ENCODE measurements at regions not wholly inside any gene's neighbourhood (a gene's known extent, or its start where the extent isn't known, plus 50 kb on each side); places are given as distances from the start of the nearest gene placed in this dataset.

DNA sequence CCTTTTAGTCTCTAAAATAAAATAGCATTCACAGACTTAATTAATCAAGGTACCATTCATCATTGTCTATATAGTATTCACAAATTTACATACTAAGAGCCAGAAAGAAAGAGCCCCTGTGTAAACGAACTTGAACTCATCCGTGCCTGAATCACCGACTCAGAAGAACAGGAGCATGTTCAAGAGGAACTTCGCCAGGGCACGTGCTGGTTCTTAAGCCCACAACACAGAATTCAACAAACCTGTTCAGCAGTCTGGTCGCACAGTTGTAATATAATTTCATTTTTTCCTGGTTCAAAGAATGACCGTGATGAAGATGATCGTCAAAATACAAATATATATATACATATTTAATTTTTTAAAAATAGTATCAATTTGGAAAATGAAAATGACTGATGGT lies 141.9 kb downstream of the CETN3 start:
- TF ChIP-seq, protein P1, sequence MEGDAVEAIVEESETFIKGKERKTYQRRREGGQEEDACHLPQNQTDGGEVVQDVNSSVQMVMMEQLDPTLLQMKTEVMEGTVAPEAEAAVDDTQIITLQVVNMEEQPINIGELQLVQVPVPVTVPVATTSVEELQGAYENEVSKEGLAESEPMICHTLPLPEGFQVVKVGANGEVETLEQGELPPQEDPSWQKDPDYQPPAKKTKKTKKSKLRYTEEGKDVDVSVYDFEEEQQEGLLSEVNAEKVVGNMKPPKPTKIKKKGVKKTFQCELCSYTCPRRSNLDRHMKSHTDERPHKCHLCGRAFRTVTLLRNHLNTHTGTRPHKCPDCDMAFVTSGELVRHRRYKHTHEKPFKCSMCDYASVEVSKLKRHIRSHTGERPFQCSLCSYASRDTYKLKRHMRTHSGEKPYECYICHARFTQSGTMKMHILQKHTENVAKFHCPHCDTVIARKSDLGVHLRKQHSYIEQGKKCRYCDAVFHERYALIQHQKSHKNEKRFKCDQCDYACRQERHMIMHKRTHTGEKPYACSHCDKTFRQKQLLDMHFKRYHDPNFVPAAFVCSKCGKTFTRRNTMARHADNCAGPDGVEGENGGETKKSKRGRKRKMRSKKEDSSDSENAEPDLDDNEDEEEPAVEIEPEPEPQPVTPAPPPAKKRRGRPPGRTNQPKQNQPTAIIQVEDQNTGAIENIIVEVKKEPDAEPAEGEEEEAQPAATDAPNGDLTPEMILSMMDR (IDR thresholded peaks at IDR 0.05), result no peak
- TF ChIP-seq POLR2A (IDR thresholded peaks at IDR 0.05) (no peak), POLR2AphosphoS5 (IDR thresholded peaks at IDR 0.05) (no peak), EP300 (IDR thresholded peaks at IDR 0.05) (no peak)
